ENCODE measurements at regions not wholly inside any gene's neighbourhood (a gene's known extent, or its start where the extent isn't known, plus 50 kb on each side); places are given as distances from the start of the nearest gene placed in this dataset.

DNA sequence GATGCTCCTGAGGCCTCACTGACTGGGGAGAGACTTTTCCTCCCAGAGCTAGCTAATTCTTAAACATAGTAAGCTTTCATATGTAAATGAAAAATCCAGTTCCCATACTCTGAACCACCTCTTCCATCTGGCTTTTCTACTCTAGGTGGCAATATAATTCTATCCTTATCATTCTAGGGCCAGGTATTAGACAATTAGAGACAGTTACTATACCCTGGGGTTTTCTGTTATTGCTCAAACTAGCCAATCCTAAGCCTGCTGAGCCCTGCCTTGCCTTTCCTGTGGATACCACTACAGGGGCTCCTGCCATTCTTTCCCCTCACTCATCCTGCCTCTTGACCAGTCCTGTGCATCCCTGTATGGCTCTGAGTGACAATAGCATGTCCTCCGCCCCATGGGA, 552.0 kb downstream of the STIM2 start:
- TF ChIP-seq, protein P1, sequence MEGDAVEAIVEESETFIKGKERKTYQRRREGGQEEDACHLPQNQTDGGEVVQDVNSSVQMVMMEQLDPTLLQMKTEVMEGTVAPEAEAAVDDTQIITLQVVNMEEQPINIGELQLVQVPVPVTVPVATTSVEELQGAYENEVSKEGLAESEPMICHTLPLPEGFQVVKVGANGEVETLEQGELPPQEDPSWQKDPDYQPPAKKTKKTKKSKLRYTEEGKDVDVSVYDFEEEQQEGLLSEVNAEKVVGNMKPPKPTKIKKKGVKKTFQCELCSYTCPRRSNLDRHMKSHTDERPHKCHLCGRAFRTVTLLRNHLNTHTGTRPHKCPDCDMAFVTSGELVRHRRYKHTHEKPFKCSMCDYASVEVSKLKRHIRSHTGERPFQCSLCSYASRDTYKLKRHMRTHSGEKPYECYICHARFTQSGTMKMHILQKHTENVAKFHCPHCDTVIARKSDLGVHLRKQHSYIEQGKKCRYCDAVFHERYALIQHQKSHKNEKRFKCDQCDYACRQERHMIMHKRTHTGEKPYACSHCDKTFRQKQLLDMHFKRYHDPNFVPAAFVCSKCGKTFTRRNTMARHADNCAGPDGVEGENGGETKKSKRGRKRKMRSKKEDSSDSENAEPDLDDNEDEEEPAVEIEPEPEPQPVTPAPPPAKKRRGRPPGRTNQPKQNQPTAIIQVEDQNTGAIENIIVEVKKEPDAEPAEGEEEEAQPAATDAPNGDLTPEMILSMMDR (IDR thresholded peaks at IDR 0.05): peak; percentile 15; the same call in 1 of the 2 replicates

DNA sequence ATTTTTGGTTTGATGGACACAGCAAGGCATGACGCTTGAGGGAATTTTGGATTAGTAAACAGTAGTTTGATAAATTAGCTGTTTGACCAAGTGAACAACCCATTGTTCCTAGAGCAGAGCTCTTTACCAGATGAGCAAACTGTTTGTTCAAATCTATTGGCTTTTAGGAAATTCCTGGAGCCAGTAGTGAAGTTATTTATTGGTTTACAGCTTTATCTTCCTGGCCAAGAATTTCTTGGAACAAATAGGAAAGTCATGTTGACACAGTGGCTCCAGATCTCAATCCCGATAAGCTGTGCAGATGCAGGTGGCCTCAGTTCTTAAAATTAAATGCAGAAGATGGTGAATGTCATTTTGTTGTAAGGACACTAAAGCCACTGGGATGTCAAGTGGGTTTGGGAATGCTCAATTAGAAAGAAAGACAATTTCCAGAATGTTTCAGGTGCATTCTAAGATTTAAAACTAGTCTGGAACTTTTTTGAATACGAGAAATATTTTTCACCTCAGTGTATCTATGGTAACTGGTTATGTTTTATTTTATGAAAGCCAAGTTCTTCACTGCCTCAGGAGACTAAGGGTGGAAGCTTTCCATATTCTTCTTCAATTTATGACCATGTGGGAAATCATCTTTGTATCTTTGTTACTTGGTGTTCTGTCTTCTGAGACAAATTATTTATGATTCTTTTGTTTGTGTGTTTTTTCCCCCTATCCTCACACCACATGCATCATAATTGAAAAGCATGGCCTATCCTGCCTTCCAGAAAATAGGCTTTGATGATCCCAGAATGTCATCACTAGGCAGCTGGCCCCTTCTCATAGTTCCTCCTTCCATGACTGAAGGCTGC, 554.5 kb downstream of the STIM2 start:
- TF ChIP-seq, protein P1 (IDR thresholded peaks at IDR 0.05): no peak

DNA sequence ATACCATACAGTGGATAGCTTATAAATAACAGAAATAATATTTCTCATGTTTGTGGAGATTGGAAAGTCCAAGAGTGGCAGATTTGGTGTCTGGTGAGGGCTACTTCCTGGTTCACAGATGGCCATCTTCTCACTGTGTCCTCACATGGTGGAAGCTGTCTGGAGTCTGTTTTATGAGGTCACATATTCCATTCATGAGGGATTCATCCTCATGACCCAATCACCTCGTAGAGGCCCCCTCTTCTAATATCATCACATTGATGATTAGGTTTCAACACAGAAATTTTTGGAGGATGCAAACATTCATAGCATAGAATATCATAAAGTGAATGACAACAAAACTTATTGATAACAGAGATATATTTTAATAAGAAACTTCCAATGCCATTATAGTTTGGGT, 568.0 kb downstream of the STIM2 start:
- TF ChIP-seq, protein P1 (IDR thresholded peaks at IDR 0.05): no peak

DNA sequence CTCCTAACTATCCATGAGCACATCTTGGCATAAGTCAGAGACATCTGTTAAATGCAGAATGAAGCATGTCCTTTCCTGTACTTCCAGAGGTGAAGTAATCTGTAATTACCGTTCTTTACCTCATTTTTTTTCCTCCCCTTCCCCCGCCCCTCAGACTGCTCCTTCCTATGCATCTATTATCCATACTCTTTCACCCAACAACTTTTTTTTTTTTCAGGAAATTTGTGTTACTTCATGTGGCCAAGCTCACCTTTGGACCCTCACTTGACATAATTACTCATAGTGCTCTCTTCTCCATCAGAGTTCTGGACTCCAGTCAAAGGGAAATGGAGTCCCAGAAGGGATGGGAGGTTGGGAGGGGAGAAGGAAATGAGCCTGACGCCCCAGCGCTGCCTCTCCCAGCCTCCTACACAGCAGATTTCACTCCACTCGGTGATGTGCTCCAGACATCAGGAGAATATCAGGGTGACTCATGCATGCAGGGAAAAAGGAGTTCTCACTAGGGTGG, 568.8 kb downstream of the STIM2 start:
- TF ChIP-seq, protein P1 (IDR thresholded peaks at IDR 0.05): no peak

DNA sequence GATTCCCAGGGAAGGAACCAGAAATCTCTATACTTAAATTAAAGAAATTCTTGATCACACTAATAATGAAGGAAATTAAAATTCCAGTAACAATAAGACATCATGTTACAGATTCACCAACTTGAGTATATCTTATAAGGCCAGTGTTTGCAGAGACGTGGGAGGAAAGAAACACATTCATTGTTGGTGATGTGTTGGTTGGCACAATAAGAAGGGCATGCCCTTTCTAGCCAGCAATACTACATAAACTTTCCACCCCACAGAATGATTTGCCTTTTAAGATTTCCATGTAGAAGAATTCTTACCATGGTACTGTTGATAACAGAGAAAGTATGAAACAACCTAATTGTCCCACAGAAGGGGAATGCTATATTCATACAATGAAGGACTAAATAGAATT, 581.5 kb downstream of the STIM2 start:
- TF ChIP-seq, protein P1 (IDR thresholded peaks at IDR 0.05): no peak

DNA sequence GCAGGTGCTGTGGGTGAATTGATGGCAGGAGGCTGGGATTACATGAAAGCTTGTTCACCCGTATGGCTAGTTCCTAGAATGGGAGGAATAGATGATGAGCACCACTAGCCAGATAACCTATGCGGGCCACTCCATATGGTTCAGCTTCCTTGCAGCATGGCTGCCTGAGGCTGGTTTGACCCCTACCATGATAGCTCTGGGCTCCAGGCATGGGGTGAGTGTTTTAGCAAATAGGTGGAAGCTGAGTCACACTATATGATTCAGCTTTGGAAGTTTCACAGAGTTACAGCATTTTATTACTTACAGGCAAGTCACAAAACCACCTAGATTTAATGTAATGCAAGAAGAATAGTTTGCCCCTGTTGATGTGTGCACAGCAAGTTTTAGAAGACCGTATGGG, 603.2 kb downstream of the STIM2 start:
- TF ChIP-seq, protein P1 (IDR thresholded peaks at IDR 0.05): no peak

DNA sequence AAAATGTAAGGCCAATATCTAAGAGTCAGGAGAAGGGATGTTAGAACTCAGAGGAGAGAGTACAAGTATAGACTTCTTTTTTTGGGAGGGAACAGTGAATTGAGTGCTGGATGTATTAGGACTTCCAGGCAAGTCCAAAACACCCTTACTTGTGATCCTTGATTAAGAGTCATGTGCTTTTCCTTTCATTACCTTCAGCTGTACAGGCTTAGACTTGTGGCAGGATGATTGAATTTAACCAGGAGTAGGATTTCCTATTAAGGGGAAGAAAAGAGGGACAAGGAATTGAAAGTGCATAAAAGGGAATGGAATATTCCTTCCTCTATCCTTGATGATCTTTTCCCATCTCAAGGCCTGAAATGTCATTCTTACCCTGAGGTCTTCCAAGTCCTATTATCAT, 606.7 kb downstream of the STIM2 start:
- TF ChIP-seq, protein P1 (IDR thresholded peaks at IDR 0.05): no peak
